DOHH2 (cell line): ENCODE measurements at regions not wholly inside any gene's neighbourhood (a gene's known extent, or its start where the extent isn't known, plus 50 kb on each side); places are given as distances from the start of the nearest gene placed in this dataset.
"Not testable (repeated sequence)": the region's sequence is repeated elsewhere in the genome, so short reads cannot be mapped to it uniquely, and the experiment has no call there.

ENCODE experiments used
- CTCF ChIP-seq: fragments of 200-600 bp; sonication (generic); IDR thresholded peaks from one replicate; pipeline ENCODE4 v1.5.1; 2014; ENCODE audit warnings: antibody characterized with exemption, mild to moderate bottlenecking, low read depth, low read length; ENCODE audit not compliant: poor library complexity, severe bottlenecking
- EZH2phosphoT487 ChIP-seq: fragments of 200-600 bp; sonication (generic); IDR thresholded peaks from 2 replicates; pipeline ENCODE4 v1.6.1; 2017; ENCODE audit warnings: borderline replicate concordance, mild to moderate bottlenecking, antibody characterized with exemption, low read length, moderate library complexity, mixed read lengths

GRCh38 chr22:23446194-23446593 is 133.9 kb downstream of the IGLL1 start:
- TF ChIP-seq CTCF, EZH2phosphoT487: not testable (repeated sequence)
